ENCODE measurements at regions not wholly inside any gene's neighbourhood (a gene's known extent, or its start where the extent isn't known, plus 50 kb on each side); places are given as distances from the start of the nearest gene placed in this dataset.

DNA sequence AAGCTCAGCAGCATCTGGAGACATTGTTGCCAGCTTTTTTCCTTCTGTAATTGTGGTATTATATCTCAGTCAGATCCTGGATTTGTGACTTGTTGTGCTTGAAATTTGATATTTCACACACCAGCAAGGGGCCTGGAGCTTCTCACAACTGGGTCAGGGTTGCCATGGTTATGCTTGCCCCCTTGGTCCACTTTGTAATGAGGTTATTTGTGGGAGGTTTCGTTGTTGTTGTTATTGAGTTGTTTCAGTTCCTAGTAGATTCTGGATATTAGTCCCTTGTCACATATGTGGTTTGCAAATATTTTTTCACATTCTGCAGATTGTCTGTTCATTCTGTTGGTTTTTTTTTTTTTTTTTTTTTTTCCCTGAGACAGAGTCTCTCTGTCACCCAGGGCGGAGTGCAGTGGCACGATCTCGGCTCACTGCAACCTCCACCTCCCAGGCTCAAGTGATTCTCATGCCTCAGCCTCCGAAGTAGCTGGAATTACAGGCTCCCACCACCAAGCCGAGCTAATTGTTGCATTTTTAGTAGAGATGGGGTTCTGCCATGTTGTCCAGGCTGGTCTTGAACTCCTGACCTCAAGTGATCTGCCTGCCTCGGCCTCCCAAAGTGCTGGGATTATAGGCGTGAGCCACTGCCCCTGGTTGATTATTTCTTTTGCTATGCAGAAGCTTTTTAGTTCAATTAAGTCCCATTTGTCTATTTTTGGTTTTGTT is 80.6 kb upstream of the ETV6 start:
- no peak for DNase-seq

- DNase-seq = no peak
Measured at GRCh38 chr12:11569716-11570115, 79.8 kb upstream of the ETV6 start.

DNA sequence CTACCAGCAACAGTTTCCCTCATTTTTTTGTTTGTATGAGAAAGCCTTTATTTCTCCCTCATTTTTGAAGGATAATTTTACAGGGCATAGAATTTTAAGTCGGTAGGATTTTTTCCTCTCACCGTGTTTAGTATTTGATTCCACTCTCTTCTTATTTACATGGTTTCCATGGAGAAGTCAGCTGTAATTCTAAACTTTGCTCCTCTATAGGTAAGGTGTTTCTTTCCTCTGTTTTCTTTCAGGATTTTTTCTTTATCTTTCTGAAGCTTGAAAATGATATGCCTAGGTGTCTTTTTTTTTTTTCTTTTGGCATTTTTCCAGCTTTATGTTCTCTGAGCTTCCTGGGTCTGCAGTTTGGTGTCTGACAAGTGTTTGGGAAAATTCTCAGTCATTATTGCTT is 75.6 kb upstream of the ETV6 start:
- DNase-seq = no peak

GRCh38 chr12:11576104-11576503 is 73.4 kb upstream of the ETV6 start:
- peak; percentile 6 for DNase-seq

DNA sequence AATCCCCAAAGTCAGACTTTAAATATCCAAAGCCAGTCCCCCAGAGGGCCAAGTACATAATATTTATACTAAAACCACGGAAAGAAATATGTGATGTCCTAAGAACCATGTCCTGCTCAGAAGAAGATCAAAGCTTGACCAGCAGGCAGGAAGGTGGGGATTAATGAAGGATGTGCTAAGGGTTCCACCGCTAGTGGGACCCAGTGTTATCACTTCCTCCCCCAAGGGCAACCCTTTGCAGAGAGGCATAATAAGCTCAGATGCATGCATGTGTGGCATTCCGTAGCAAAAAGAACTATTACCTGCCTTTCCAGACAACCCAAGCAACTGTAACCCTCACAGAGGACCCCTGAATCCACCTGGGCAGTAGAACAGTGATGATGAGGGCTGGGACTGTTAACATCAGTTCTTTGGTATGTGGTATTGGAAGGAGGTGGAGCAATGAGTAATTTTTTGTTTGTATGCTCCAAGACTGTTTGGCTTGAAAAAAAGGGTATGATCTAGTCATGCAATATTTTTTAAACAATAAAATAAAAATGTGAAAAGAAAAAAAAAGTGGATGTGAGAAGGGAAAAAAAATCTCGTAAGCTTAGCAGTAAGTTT is 71.7 kb upstream of the ETV6 start:
- no peak for DNase-seq

DNA sequence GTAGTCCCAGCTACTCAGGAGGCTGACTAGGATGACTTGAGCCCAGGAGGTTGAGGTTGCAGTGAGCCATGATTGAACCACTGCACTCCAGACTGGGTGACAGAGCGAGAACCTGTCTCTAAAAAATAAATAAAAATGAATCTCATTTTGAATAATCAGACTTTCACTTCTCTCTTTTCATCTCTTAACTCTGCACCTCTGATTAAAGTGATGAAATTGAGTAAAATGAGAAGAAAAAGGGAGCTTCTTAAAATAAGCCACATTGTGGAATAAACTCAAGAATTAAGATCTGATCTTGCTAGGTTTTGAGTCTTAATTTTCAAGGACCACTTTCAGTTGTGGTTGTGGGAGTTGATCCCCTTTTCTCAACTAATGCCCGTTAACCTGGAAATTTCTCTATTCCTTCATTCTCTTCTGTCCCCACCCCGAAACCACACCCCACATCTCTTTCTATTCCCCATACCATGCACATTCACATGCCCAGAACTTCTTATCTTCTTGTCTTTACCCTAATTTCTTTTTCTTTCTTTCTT is 70.9 kb upstream of the ETV6 start:
- no peak for DNase-seq

DNA sequence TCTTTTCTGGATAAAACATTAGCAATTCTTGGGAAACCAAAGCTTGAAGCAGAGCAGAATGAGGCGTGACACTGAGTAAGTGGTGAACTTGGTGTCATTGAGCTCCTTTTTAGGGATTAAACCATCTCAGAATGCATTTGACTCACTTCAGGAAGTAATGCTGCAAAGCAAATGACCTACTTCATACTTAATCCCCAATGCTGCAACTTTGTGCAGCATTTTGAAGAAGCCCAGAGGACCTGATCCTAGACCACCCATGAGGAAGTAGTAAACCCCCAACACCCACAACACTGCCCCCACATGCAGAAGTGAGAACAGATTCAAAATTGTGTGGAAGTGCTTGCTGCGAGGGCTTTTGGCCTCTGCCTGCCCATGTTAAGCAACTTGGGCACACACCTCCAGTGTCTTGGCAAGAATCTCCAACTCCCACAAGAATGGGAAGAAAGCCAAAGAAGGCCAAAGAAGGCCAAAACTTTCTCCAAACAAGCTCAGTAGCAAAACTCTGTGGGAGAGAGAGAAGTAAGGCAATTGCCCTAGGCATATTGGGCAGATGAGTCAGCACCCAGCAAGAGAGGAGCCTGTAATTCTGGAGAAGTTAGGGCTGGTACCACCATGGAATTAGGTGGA is 69.2 kb upstream of the ETV6 start:
- DNase-seq = no peak

DNA sequence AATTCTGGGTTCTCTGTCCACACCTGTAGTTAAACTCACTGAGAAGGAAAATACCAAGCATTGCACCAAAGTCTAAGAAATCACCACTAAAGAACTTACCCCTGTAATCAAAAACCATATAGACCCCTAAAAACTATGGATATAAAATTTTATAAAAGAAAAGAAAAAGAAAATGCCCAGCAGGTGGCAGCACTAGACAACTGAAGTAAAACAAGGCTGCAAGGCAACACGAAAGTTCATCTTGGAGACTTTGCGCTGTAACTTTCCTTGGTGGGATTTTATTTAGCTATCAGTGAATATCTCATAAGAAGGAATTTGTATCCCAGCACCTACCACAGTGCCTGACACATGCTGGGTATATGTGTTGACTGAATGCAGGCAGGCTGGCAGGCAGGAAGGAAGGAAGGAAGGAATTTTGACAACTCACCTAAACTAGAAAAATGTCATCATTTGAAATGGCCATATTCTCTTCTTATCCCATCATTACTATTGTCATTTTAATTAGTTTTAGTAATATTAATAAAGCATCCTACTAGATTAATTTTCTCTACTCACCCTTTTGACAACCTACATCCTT is 68.2 kb upstream of the ETV6 start:
- DNase-seq = peak; percentile 84

DNA sequence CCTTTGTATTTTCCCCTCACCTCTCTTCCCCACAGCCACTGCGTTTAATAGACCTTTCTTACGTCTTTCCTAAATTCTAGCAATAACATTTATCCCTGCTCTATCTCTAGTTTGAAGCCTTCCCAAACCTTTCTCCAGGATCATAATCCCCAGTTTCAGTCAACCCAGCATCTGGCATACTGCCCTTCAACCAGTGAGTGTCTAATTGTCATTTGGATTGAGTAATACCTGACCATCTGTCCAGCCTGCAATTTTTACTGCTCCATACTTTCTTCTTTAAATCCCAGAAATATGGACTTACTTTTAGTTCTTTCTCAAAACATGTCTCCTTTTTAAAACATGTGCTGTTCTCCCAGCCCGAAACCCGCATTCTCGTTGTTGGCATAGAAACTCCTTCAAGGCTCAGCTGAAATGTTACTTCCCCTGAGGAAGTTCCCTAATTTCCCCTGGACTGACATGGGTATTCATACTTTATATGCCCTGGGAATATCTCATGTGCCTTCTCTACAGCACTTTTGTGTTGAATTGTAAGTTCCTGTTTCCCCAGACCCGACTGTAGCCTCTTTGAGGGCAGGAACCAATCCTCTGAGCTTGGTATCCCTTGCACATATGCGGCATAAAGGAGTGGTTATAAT is 65.1 kb upstream of the ETV6 start:
- DNase-seq = no peak

GRCh38 chr12:11592484-11592883 is 57.0 kb upstream of the ETV6 start:
- DNase-seq = no peak

- no peak for DNase-seq
Measured at GRCh38 chr12:11593013-11593412, 56.5 kb upstream of the ETV6 start.

DNA sequence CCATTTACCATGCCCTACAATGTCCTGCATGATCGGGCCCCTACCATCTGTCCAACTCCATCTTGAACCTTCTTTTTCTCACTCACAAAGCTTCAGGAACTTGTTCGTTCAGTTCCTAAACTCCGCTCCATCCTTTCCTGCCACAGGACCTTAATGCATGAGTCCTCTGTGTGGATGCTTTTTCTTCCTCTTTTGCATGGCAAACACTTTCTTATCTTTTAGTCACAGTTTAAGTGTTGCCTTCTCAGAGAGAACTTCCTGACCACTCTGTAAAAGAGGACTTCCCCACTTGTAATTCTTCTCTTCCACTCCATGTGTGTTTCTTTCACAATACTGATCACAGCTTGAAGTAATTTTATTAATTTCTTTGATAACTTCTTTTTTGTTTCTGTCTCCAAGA is 54.4 kb upstream of the ETV6 start:
- DNase-seq = no peak

- DNase-seq = no peak
Measured at GRCh38 chr12:11596141-11596540, 53.3 kb upstream of the ETV6 start.

GRCh38 chr12:11598900-11599299 is 50.6 kb upstream of the ETV6 start:
- no peak for DNase-seq
